ENCODE measurements at regions not wholly inside any gene's neighbourhood (a gene's known extent, or its start where the extent isn't known, plus 50 kb on each side); places are given as distances from the start of the nearest gene placed in this dataset.
"Not testable (repeated sequence)": the region's sequence is repeated elsewhere in the genome, so short reads cannot be mapped to it uniquely, and the experiment has no call there.

DNA sequence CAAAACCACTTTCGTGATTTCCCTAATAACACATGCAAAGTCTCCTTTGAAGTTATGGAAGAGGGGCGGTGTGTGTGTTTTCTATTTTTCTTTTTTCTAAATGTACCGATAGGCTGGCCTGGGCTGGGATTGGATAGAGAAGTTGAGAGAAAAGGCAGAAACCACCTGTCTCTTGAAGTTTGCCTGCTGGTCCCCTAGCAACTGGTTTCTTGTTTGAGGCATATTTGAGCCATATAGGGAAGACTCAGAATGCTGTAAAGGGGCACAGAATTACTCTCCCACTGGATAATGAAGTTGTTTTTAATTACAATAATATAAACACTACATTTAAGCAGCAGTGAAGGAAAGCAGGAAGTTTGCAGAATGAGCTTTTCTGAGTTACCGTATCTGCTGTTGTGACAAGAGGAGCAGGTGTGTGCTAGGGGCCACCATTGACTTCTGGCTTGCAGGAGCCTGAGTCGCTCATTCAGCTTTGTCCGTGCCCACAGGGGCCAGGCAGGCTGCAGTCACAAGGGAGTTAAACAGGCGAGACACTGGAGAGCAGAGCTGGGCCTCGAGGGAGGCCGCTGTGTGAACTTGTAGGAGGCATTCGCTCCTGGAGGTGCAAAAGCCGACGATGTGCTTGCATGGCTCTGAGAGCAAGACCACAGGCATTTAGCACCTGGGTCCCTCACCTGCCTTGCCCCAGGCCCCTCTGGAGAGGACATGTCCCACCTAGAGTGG lies 173.8 kb upstream of the RGS6 start:
- DNase-seq = no peak

DNA sequence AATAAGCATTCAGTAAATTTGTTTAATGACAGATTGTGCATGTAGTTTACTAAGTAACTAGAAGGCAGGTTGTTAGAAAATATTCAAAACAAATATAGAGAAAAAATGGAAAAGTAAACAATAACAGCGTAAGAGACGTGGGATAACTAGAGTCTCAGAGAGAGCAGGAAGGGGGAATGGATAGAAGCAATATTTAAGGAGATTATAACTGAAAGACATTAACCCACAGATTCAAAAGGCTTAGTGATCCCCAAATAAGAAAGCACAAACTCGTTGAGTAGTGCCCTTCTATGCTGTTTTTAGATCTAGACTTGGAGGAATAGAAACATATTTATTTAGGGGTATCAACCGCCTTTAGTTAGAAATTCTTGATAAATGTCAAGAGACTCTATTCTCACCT lies 169.7 kb upstream of the RGS6 start:
- DNase-seq = no peak

DNA sequence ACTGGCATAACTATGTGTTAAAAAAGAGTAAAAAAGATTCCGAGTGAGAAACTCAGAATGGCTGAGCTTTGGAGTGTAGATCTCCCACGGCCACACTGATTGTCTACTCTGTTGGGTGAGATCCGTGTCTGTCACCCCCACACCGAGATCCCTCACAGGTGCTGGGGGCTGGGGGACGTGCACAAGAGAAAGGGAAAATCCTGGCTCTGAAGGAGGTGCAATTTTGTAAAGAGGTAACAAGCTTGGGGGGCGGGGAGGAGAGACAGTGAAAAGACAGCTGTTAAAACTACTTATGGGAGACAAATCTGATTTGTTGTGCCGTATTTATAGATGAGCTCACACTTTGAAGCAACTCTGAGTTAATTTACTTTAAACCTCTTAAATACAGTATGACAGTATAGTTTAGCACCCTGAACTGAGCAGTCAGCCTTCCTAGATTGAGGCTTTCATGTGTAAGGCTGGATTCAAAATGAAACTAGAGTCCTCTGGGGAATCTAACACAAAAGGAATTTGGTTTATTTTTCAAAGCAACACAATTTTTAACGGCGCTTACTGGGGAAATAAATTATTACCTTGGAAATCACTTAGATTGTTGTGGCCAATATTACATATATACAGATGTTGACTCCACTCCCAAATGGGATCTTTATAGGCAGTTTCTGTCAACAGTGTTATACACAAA lies 167.4 kb upstream of the RGS6 start:
- DNase-seq = no peak

DNA sequence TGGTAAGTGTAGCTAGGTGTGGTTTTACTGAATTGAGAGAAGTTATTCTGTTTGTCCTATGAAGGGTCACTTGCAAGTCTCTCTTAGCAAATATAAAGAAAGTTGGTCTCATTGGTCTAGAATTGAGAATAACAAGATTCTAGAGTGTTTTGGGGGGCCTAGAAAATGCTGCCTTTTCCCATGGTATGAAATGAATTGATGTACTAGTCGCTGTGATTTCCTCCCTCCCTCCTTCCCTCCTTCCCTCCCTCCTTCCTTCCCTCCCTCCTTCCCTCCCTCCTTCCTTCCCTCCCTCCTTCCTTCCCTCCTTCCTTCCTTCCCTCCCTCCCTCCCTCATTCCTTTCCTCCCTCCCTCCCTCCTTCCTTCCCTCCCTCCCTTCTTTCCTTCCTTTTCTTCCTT lies 166.7 kb upstream of the RGS6 start:
- no peak for DNase-seq

DNA sequence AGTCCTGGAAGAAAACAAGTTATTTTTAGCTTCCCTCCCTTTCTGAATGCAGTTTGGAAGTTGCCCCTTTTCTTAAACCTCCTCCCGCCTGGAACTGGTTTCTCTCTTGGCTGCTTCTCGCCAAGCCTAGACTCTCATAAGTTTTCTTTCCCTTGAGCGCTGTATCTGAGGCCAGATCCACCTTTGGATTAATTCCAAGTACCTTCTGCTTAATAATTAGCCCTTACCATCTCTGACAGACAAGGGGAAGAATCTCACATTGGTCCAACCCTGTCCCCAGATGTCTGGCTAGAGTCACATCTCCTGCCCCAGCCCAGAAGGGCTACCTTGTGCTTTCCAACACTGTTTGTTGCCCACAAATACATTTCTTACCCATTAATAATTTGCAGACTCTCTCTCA lies 161.8 kb upstream of the RGS6 start:
- no peak for DNase-seq

DNA sequence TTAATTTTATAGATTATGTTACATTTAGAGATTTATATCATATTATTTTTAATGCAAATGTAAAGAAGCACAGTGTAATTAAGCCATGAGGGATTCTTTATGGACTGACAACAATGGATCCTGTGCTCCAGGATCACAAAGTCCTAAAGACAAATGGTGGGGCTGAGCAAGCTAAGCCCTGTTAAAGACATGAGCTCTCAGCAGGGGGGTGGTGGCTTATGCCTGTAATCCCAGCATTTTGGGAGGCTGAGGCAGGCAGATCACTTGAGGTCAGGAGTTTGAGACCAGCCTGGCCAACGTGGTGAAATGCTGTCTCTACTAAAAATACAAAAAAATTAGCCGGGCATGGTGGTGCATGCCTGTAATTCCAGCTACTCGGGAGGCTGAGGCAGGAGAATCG lies 160.8 kb upstream of the RGS6 start:
- not testable (repeated sequence) for DNase-seq

DNA sequence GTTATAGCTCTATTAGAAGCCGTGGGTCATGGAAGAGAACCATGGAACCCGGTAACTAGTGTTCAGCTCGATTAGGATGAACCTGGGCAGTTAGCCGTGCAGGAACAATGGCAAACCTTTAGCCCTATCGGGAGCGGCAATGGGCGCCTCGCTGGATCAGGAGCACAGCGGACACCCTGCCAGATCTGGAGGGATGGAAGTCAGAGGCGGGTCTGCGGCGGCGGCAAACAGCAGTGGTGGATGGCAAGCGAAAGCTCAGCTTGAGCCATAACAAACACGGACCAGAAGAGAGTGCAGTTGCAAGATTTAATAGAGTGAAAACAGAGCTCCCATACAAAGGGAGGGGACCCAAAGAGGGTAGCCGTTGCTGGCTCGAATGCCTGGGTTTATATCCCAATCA lies 160.2 kb upstream of the RGS6 start:
- DNase-seq = not testable (repeated sequence)

DNA sequence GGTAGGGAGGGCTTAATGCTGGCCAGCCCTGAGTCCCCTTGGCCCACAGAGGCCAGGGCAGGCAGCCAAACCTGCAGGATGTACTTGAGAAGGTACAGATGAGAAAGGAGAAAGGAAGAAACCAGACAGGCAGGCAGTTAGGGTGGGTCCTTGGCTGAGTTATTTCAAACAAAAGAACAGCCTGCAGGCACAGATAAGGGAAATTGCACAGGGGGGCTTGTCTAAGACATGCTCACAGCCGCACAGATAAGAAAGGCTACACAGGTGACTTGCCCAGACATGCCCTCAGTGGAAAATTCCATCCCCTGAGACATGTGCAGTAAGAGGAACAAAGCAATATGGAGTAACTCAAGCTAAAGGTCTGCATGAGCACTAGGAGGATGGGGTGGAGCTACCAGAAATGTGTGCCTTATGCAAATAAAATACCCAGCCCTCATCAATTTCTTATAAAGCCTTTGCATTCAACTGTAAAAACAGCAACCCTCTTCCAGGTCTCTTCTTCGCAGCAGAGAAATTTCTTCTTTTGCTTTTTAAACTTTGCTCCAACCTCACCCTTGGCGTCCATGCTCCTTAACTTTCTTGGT lies 158.2 kb upstream of the RGS6 start:
- DNase-seq = no peak

DNA sequence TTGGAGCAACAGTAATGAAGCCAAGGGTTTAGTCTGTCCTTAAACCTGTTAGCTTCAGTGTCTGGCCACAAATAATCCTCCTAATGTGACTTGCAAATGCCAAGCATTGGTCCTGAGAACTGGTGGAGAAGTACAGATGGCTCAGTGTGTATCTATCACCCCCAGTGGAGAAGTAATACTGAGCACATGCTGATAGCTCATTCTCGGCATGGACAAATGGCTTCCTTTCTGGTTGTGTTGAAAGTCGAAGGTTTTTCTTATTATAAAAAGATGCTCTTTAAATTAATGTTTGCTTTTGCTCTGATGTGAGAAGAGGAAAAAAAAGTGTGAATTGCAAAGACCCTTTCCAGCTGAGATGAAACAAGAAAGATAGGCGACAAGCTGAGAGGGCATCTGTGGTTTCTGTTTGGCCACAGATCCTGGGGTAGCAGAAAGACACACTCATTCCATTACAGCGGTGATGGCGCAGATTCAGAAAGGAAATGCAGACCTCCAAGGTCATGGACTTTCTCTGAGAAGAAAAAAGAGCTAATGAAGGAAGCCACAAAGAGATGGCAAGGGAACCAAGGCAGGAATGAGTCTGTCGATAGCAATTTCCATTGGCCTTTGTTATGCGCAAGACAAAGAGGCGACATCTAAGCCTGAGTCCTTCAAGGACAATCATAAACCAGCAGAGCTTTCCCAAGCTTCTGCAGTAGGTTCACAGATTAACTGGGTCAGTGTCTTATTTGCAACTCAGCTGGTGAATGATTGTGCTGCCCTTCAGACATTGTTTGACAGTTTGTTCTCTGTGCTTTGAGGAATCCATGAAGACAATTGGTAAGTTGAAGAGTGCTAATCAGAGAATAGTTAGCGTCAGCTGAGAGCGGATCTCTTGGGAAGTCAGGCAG lies 155.5 kb upstream of the RGS6 start:
- DNase-seq = no peak

DNA sequence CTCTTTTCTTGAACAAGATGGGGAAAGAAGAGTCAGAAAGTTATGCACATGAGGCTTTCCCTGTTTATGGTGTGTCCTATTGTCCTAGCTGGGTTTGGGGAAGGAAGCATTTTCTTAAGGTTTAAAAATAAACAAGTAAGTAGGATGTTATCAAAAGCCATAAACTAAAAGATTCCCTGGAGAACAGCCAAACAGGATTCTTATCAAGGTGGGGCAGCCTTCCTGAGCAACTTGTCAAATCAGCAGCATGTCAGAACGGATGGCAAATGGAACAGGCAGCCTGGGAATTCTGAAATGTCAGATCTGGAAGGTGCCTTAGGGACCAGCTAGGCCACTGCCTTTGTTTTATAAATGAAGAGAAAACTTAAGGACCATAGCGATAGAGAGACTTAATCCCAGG lies 152.2 kb upstream of the RGS6 start:
- no peak for DNase-seq

DNA sequence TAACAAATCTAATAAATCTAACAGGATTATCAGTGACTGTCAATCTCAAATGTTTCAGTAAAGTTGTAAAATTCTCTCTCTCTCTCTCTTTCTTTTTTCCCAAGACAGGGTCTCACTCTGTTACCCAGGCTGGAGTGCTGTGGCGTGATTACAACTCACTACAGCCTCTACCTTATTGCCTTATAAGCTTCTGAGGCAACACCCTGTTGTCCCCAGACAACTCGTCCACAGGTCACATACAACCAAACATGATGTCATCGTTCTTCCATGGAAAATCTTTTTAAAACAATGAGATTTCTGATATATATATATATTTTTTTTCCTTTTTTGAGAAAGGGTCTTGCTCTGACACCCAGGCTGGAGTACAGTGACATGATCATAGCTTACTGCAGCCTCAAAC lies 151.4 kb upstream of the RGS6 start:
- DNase-seq = no peak

DNA sequence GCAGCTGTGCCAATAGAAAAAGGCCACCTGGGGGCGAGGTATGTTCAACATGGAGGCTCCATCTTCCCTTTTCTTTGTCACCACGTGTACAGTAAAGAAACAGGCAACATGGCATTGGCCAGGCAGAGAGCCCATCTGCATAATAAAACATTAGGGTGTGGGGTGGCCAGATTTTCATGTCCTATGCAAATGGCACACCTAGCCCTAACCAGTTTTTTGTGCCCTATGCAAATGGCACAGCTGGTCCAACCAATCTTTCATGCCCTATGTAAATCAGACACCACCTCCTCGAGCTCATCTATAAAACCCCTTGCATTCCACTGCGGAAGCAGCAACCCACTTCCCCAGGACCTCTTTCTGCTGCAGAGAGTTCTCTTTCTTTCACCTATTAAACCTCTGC lies 149.1 kb upstream of the RGS6 start:
- DNase-seq = no peak

DNA sequence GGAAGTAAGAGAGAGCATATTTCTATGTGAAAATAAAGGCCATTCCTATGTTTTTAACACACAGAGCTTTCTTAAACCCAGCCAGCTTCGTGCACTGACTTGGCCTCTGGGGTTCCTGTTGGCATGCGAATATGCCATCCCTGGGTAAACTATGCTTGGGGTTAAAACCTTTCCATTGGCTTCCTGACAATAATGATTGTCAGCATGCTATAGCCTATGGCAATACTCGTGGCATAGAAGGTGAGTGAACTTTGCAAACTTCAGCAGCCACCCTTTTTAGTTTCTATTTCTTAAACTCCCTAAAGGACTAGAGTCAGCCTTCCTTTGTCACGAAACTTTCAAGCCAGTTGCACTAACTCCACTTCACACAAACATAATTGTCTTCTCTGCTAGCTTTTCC lies 148.4 kb upstream of the RGS6 start:
- DNase-seq = no peak

DNA sequence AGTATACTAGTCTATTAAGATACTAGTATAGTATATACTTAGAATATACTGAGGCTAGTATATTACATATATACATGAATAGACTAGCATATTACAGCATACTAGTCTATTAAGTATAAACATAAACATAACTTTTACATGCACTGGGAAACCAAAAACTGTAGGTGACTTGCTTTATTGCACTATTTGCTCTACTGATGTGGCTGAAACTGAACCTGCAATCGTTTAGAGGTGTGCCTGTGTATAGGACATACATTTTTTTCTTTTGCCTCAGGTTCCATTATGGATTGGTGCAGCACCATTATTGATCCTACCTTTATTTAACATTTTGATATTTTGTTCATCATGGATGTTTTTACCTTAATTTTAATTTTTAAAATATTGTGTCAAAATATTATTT lies 143.2 kb upstream of the RGS6 start:
- DNase-seq = no peak

DNA sequence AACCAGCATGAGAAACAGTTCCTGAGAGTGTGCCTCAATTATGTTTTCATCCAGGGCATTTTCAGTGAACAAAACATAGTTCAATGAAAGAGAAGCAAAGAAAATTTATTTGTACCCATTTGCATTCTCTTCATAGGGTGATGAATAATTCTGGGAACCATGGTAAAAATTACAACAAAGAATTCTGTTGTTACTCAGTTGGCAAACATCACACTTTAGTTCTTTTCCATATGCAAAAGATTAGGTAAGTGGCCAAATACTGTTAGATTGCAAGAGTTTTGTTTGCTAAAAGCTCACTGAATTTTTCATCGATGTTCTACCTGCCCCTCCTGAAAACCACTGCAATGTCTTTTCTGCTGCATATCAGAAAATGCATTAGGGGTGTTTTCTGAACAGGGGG lies 132.4 kb upstream of the RGS6 start:
- no peak for DNase-seq

DNA sequence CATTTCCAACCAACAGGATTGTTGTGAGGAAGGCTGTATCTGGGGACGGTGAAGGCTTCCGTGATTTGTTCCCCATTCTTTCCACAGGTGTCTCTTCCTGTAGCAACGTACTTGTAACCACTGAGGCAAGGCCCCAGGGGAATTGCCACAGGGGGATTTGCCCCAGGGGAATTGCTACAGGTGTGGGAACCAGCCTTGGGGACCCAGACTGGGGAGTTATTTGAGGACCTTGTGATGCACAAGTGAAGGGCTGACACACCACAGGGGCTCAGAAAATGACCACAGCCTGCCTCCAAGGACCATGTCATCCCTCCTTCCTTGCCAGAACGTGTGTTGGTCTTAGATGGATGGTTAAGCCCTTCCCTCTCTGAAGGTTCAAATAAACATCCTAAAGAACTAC lies 131.4 kb upstream of the RGS6 start:
- no peak for DNase-seq

DNA sequence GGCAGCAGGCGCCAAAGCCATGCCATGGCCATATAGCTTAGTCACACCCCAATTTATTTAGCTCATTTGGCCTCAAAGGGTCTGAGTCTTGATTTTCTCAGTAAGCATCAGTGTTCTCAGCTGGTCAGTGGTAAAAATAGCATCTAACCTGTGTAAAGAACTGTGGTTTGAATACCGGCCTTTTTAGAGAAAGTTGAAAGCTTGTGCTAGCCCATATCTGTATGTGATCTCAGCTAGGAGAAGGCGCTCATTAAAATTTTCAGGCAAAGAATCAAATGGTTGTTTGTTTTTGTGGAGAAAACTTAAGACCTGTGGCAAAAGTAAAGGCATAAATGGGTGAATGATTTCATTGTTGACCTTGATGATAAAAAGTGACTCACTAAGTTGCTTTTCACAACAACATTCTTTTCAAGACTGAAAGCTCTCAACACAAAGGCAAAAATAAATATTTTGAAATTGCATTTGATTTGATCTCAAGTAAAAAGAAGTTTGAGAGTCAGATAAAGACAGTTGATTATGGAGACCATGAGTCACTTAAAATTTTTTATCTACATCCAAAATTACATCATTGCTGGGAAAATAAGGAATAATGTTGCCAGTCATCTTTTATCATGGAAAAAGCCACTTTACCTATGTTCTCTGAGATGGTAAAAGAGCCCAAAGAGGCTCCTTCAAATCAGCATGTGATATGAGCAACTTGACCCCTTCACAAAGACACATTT lies 128.5 kb upstream of the RGS6 start:
- DNase-seq = no peak

DNA sequence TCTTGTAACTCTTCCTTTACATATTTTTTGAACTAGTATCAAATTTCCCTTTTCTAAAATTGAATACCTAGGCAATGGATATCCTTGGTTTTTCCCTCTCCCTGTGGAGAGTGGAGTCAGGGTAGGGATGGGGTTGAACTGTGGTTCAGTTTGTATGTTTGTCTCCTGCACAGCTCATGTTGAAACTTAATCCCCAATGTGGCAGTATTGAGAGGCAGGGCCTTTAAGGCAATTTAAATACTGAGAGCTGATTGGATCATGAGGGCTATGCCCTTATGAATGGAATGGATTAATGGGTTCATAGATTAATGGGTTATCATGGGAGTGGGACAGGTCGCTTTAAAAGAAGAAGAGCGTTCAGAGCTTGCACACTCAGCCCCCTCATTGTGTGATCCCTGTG lies 127.2 kb upstream of the RGS6 start:
- DNase-seq = no peak

DNA sequence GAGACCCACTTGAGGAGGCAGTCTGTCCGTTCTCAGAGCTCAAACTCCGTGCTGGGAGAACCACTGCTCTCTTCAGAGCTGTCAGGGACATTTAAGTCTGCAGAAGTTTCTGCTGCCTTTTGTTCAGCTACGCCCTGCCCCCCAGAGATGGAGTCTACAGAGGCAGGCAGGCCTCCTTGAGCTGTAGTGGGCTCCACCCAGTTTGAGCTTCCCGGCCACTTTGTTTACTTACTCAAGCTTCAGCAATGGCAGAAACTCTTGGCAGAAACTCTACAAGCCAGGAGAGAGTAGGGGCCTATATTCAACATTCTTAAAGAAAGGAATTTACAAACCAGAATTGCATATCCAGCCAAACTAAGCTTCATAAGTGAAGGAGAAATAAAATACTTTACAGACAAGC lies 125.2 kb upstream of the RGS6 start:
- not testable (repeated sequence) for DNase-seq

DNA sequence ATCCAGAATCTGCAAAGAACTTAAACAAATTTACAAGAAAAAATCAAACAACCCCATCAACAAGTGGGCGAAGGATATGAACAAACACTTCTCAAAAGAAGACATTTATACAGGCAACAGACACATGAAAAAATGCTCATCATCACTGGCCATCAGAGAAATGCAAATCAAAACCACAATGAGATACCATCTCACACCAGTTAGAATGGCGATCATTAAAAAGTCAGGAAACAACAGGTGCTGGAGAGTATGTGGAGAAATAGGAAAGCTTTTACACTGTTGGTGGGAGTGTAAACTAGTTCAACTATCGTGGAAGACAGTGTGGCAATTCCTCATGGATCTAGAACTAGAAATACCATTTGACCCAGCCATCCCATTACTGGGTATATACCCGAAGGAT lies 121.4 kb upstream of the RGS6 start:
- DNase-seq = not testable (repeated sequence)

DNA sequence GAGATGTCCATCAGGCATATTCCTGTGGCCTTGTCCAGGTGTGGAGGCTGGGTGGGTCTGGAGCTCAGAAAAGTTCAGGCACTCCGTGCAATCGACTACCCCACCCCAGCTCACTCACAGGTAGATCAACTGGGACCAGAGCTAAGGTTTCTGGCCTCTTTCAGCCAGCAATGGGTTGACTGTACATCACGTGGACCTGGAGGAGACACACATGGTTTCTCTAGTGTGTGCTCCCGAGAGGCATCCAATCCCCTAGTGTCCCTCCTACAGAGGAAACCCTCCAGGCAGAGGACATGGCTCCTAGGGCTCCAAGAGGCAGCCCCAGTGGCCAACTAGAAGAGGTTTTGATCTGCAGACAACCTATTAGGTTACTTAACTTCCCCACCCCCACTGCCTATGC lies 119.5 kb upstream of the RGS6 start:
- no peak for DNase-seq

DNA sequence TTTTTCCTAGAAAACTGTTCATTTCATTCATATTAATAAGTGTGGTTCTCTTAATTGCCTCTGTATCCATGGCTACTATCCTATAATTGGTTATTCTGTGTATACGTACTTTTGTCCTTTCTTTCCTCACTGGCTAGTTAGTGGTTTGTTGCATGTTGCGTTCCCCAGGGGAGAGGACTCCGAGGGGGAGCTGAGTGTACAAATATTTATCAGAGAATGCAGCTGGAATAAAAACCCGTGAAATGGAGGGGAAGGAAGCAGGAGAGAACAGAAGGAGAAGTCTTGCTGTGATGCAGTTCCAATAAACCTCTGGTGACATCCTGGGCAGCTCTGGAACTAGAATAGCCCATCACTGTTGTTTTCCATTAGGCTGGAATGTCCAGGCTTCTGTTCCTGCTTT lies 117.1 kb upstream of the RGS6 start:
- DNase-seq = no peak

DNA sequence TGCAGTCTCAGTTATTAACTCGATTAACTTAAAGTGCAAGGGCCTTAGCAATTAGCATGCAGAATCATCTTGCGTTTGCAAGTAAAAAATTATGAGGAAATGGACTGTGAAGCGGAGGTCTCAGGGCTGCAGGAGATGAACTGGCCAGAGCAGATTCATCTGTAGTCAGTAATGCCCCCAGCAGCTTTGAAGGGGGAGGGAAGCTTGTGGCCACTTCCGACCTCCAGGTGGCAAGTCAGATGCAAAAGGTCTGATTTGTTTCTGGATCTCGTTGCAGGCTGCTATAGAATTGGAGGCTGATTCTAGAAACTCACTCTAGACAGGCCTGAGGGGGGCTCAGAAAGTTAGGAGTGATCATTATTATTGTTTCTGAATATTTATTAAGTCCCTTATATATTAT lies 107.4 kb upstream of the RGS6 start:
- no peak for DNase-seq
